Right lobe of liver (tissue), 6 donors: ENCODE measurements at regions not wholly inside any gene's neighbourhood (a gene's known extent, or its start where the extent isn't known, plus 50 kb on each side); places are given as distances from the start of the nearest gene placed in this dataset.

ENCODE experiments used
- ATAC-seq, 4 donors: fragments of 200-7000 bp; cut with Tn5 transposase; one replicate each; pipeline ENCODE4 v1.9.1; 2020; ENCODE audit warnings: mild to moderate bottlenecking in 4 of 4, moderate library complexity in 4 of 4
- DNase-seq, 3 donors: peaks; one replicate each; pipeline ENCODE4 v3.0.0-alpha.2; 2020
- H3K27ac ChIP-seq, 3 donors: fragments of 200-600 bp; one replicate each; pipeline ENCODE4 v1.8.0; 2022
- H3K27me3 ChIP-seq, 2 donors: fragments of 200-600 bp; one replicate each; pipeline ENCODE4 v1.8.0; 2022
- H3K36me3 ChIP-seq, 4 donors: fragments of 200-600 bp; sonication (generic) in 1 of 4; one replicate each; pipeline versions ENCODE4 v1.5.1 to v1.8.0; 2017 to 2022; ENCODE audit warnings: control low read depth in 1 of 4
- H3K4me1 ChIP-seq, 4 donors: fragments of 200-600 bp; sonication (generic) in 1 of 4; one replicate each; pipeline versions ENCODE4 v1.5.1 to v1.8.0; 2017 to 2022; ENCODE audit warnings: control low read depth in 1 of 4
- H3K4me3 ChIP-seq, 3 donors: fragments of 200-600 bp; one replicate each; pipeline ENCODE4 v1.8.0; 2022
- H3K9me3 ChIP-seq, 4 donors: fragments of 200-600 bp; sonication (generic) in 1 of 4; one replicate each; pipeline versions ENCODE4 v1.5.1 to v1.8.0; 2017 to 2022; ENCODE audit warnings: control low read depth in 1 of 4
- POLR2A ChIP-seq: fragments of 450-650 bp; IDR thresholded peaks from one replicate; pipeline ENCODE4 v1.6.1; 2017; ENCODE audit warnings: antibody characterized with exemption, mild to moderate bottlenecking
- WGBS: methylation state at CpG from one replicate; pipeline ENCODE4 v1.1.6; 2018; ENCODE audit warnings: low coverage, low lambda C conversion rate; ENCODE audit not compliant: insufficient coverage; ENCODE audit errors: missing lambda C conversion rate; 5-methylcytosine and 5-hydroxymethylcytosine counted together
- intact Hi-C, 2 donors: fragments of 100-400 bp; cut with DNase I; formaldehyde crosslinking; loops; one replicate each; pipeline versions ENCODE4 v1.11.2 to v1.14.1; 2022
- TF ChIP-seq, protein P1 (sequence below), 4 donors: fragments of 200-600 bp in 3 of 4; fragments of 450-650 bp in 1 of 4; IDR thresholded peaks; one replicate each; pipeline versions ENCODE4 v1.5.1 to v1.8.0; 2016 to 2022; ENCODE audit warnings: antibody characterized with exemption in 4 of 4, mild to moderate bottlenecking in 2 of 4
- donor health status: DM: no; HTN: yes; CAD: no.
- donor health status: DM: no; HTN: no; CAD: no.
- donor health status: DM: no; HTN: no; CAD: no.
- donor health status: DM: no; HTN: yes; CAD: no.
- donor health status: DM: no; HTN: yes; CAD: no.

- TF ChIP-seq, protein P1, sequence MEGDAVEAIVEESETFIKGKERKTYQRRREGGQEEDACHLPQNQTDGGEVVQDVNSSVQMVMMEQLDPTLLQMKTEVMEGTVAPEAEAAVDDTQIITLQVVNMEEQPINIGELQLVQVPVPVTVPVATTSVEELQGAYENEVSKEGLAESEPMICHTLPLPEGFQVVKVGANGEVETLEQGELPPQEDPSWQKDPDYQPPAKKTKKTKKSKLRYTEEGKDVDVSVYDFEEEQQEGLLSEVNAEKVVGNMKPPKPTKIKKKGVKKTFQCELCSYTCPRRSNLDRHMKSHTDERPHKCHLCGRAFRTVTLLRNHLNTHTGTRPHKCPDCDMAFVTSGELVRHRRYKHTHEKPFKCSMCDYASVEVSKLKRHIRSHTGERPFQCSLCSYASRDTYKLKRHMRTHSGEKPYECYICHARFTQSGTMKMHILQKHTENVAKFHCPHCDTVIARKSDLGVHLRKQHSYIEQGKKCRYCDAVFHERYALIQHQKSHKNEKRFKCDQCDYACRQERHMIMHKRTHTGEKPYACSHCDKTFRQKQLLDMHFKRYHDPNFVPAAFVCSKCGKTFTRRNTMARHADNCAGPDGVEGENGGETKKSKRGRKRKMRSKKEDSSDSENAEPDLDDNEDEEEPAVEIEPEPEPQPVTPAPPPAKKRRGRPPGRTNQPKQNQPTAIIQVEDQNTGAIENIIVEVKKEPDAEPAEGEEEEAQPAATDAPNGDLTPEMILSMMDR (IDR thresholded peaks at IDR 0.05) = no peak
- Histone ChIP-seq H3K9me3 (no peaks in the 10 kb centered on the region), H3K27ac (no peak overlapping the region), H3K4me3 (no peak overlapping the region), H3K4me1 (no peaks in the 10 kb centered on the region), H3K36me3 (no peaks in the 10 kb centered on the region), H3K27me3 (no peaks in the 10 kb centered on the region)
- DNase-seq (no peak), ATAC-seq (no peak)
- 86% methylated on average over 4 of the region's 6 CpGs for WGBS
- intact Hi-C loops = loop anchor here in 1 of 2 donors (10.0 kb wide), 1 partner anchor 302 kb away; no protein-coding TSS in a partner anchor
Observed at GRCh38 chr1:43077273-43077672, 94.8 kb downstream of the EBNA1BP2 start.

GRCh38 chr1:43074709-43075108 lies 97.4 kb downstream of the EBNA1BP2 start:
- no peak for DNase-seq
- TF ChIP-seq, protein P1 (IDR thresholded peaks at IDR 0.05) = no peak
- TF ChIP-seq POLR2A = no peak
- no peak overlapping the region for H3K27ac ChIP-seq

DNA sequence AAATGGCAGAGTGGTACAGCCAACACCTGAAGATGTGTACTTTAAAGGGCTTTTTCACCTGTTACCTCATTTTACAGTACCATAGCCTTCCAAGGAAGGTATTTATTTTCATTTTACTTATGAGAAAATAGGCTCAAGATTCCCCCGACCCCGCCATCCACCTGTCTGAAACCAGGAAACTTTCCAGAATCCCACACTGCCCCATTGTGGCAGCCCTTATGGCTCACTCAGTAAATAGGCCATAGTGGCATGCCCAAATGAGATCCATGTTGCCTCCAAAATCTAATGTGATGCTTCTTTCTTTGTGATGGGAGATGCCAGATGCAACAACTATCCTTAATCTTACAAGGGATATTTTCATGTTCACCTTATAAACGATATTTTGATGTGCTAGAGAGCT lies 97.8 kb downstream of the EBNA1BP2 start:
- 74% methylated on average over 3 of the region's 3 CpGs for WGBS
- H3K4me1 ChIP-seq = no peaks in the 10 kb centered on the region
- no peaks in the 10 kb centered on the region for H3K27me3 ChIP-seq
- no peak overlapping the region for H3K4me3 ChIP-seq
- H3K9me3 ChIP-seq = no peaks in the 10 kb centered on the region
- H3K27ac ChIP-seq = no peak overlapping the region
- DNase-seq (no peak), ATAC-seq (no peak)
- intact Hi-C loops = loop anchor here (5.0 to 10.0 kb wide), 3 partner anchors 157 to 299 kb away; no protein-coding TSS in a partner anchor
- no peak for TF ChIP-seq POLR2A
- TF ChIP-seq, protein P1 (IDR thresholded peaks at IDR 0.05) = no peak
- no peaks in the 10 kb centered on the region for H3K36me3 ChIP-seq

More at GRCh38 chr1:43074709-43075108, 97.4 kb downstream of the EBNA1BP2 start:
- no peak overlapping the region for H3K4me3 ChIP-seq
- no peaks in the 10 kb centered on the region for H3K9me3 ChIP-seq
- H3K4me1 ChIP-seq = no peaks in the 10 kb centered on the region
- H3K36me3 ChIP-seq = no peaks in the 10 kb centered on the region
- H3K27me3 ChIP-seq = no peaks in the 10 kb centered on the region
- intact Hi-C loops = loop anchor here (5.0 to 10.0 kb wide), 3 partner anchors 157 to 300 kb away; no protein-coding TSS in a partner anchor
- 58% methylated on average over 2 of the region's 2 CpGs for WGBS
- no peak for ATAC-seq

DNA sequence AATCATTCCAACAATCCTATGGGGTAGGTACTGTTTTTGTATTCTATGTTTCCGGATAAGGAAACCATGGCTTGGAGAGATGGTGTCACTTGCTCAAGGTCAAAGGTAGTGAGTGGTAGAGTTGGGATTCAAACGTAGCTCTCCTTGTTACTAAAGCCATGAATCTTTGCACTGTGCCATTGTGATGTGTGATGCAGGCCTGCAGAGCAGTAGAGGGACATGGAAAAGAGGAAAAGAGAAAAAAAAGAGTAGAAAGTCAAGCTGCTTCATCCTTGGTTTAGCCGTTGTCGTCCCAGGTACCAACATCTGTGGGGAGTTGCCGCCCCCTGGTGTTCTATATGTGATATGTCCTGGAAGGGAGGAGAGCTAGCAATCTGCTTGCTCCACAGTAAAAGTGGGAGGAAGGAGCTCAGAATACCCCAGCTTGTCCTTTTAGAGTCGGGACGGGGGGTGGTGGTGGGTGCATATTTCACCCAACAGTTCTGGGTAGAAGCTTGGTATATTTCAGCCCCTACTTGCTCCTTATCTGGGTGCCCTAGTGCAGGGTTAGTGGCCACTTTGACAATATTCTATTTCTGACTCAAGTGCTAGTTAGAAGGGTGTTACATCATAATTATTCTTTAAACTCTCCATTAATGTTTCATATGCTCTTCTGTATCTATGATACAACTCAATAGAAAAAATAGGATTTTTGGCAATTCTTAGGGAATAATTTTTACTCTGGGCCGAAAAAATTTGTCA lies 98.4 kb downstream of the EBNA1BP2 start:
- ATAC-seq (peak; percentile 91 to 97 (median 95)), DNase-seq (peak; percentile 50 to 73 (median 70))
- TF ChIP-seq, protein P1 (IDR thresholded peaks at IDR 0.05) = peak; percentile 74 to 92 (median 82)
- TF ChIP-seq POLR2A = no peak
- no peak overlapping the region for H3K4me3 ChIP-seq
- 13% methylated on average over 8 of the region's 8 CpGs for WGBS
- intact Hi-C loops = loop anchor here (5.0 to 10.0 kb wide), 3 partner anchors 156 to 299 kb away; no protein-coding TSS in a partner anchor
- H3K36me3 ChIP-seq = no peaks in the 10 kb centered on the region
- H3K27me3 ChIP-seq = no peaks in the 10 kb centered on the region
- no peaks in the 10 kb centered on the region for H3K9me3 ChIP-seq
- H3K27ac ChIP-seq = no peak overlapping the region
- no peaks in the 10 kb centered on the region for H3K4me1 ChIP-seq
